Transverse colon (tissue), 3 donors: ENCODE measurements at regions not wholly inside any gene's neighbourhood (a gene's known extent, or its start where the extent isn't known, plus 50 kb on each side); places are given as distances from the start of the nearest gene placed in this dataset.

ENCODE experiments used
- POLR2A ChIP-seq: fragments of 450-650 bp; IDR thresholded peaks from one replicate; pipeline ENCODE4 v1.6.1; 2016; ENCODE audit warnings: antibody characterized with exemption, mild to moderate bottlenecking, moderate library complexity
- TF ChIP-seq, protein P1 (sequence below), 5 experiments: fragments of 200-600 bp in 3 of 5; fragments of 450-650 bp in 2 of 5; sonication (generic) in 3 of 5; IDR thresholded peaks; 1 replicate in 2 of 5; 2 replicates in 3 of 5; pipeline ENCODE4 v1.5.1; 2016 to 2017; ENCODE audit warnings: antibody characterized with exemption in 5 of 5, inconsistent platforms in 3 of 5, mild to moderate bottlenecking in 2 of 5, moderate library complexity in 1 of 5

DNA sequence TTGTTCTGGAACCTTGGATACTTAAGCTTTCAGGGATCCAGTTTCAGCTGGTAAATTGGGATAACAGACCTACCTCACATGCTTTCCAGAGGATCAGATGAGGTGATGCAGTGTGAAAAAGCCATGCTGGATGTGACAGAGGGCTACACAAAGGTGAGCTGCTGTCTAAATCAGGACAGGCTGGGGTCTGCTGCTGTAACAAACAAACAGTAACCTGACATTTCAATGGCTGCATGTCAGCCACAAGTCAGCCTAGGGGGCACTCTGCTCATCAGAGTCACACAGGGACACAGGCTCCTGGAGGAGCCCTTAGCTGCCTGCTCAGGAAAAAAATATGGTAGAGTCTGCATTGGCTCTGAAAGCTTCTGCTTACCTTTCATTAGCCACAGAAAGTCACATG is 66.7 kb upstream of the EGFLAM start:
- TF ChIP-seq, protein P1, sequence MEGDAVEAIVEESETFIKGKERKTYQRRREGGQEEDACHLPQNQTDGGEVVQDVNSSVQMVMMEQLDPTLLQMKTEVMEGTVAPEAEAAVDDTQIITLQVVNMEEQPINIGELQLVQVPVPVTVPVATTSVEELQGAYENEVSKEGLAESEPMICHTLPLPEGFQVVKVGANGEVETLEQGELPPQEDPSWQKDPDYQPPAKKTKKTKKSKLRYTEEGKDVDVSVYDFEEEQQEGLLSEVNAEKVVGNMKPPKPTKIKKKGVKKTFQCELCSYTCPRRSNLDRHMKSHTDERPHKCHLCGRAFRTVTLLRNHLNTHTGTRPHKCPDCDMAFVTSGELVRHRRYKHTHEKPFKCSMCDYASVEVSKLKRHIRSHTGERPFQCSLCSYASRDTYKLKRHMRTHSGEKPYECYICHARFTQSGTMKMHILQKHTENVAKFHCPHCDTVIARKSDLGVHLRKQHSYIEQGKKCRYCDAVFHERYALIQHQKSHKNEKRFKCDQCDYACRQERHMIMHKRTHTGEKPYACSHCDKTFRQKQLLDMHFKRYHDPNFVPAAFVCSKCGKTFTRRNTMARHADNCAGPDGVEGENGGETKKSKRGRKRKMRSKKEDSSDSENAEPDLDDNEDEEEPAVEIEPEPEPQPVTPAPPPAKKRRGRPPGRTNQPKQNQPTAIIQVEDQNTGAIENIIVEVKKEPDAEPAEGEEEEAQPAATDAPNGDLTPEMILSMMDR (IDR thresholded peaks at IDR 0.05) = no peak
- no peak for TF ChIP-seq POLR2A
